Memory B cell (primary cell): ENCODE measurements at regions not wholly inside any gene's neighbourhood (a gene's known extent, or its start where the extent isn't known, plus 50 kb on each side); places are given as distances from the start of the nearest gene placed in this dataset.

Experiments used
- ATAC-seq: fragments of 150-1000 bp; cut with Tn5 transposase; 2 replicates; pipeline ENCODE4 v1.10.0; 2021; ENCODE audit warnings: low read depth, mild to moderate bottlenecking, moderate library complexity
- DNase-seq, 2 donors: peaks; one replicate each; pipeline ENCODE4 v3.0.0; 2022; ENCODE audit warnings: low spot score in 2 of 2
- H3K27ac Mint-ChIP-seq: one replicate; pipeline ENCODE4 v1.8.0; 2022; ENCODE audit warnings: mild to moderate bottlenecking, moderate library complexity, mixed read lengths
- H3K27me3 Mint-ChIP-seq: one replicate; pipeline ENCODE4 v1.8.0; 2022; ENCODE audit warnings: mixed read lengths
- H3K36me3 Mint-ChIP-seq: one replicate; pipeline ENCODE4 v1.8.0; 2022; ENCODE audit warnings: mild to moderate bottlenecking, mixed read lengths
- H3K4me1 Mint-ChIP-seq: one replicate; pipeline ENCODE4 v1.8.0; 2022; ENCODE audit warnings: mixed read lengths
- H3K4me3 Mint-ChIP-seq: one replicate; pipeline ENCODE4 v1.8.0; 2022; ENCODE audit warnings: mild to moderate bottlenecking, moderate library complexity, mixed read lengths
- H3K9me3 Mint-ChIP-seq: one replicate; pipeline ENCODE4 v1.8.0; 2022; ENCODE audit warnings: mixed read lengths

GRCh38 chr10:26380815-26381214, 57.3 kb upstream of the APBB1IP start:
- no peak for DNase-seq

GRCh38 chr10:26381986-26382385, 56.2 kb upstream of the APBB1IP start:
- no peak for ATAC-seq
- no peaks in the 10 kb centered on the region for H3K36me3 Mint-ChIP-seq
- H3K4me1 Mint-ChIP-seq: no peaks in the 10 kb centered on the region
- H3K4me3 Mint-ChIP-seq: no peak overlapping the region
- no peaks in the 10 kb centered on the region for H3K27me3 Mint-ChIP-seq
- H3K9me3 Mint-ChIP-seq: no peaks in the 10 kb centered on the region
- no peak overlapping the region for H3K27ac Mint-ChIP-seq
- no peak for DNase-seq

More at GRCh38 chr10:26380815-26381214, 57.3 kb upstream of the APBB1IP start:
- no peaks in the 10 kb centered on the region for H3K4me1 Mint-ChIP-seq
- H3K9me3 Mint-ChIP-seq: no peaks in the 10 kb centered on the region
- ATAC-seq: no peak
- H3K36me3 Mint-ChIP-seq: no peaks in the 10 kb centered on the region
- no peak overlapping the region for H3K27ac Mint-ChIP-seq
- H3K4me3 Mint-ChIP-seq: no peak overlapping the region
- no peaks in the 10 kb centered on the region for H3K27me3 Mint-ChIP-seq

DNA sequence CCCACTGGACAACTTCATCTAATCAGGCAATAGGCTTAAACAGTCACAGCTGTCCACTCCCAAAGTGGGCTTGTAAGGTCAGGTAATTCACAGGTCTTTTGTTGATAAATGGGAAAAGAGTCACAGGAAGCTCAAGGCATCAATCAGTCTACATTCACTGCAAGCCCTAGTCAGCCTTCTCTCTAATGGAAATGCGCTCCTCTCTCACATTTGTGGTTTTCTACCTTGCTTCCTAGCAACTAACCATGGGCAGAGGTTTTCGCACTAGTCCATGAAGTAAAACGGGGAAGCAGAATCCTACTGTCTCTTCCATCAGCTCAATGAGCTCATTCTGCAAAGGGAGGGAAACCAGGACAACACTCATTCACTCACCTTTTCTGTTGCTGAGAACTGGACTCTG, 53.5 kb upstream of the APBB1IP start:
- peaks cover 2% of the 10 kb centered on the region for H3K9me3 Mint-ChIP-seq

GRCh38 chr10:26385443-26385842, 52.7 kb upstream of the APBB1IP start:
- no peaks in the 10 kb centered on the region for H3K4me1 Mint-ChIP-seq
- ATAC-seq (no peak), DNase-seq (no peak)
- no peak overlapping the region for H3K27ac Mint-ChIP-seq
- peaks cover 5% of the 10 kb centered on the region for H3K27me3 Mint-ChIP-seq
- no peak overlapping the region for H3K4me3 Mint-ChIP-seq
- H3K9me3 Mint-ChIP-seq: peaks cover 4% of the 10 kb centered on the region
- H3K36me3 Mint-ChIP-seq: peaks cover 3% of the 10 kb centered on the region

More for the DNA sequence above, 53.5 kb upstream of the APBB1IP start:
- Mint-ChIP-seq H3K4me1 (no peaks in the 10 kb centered on the region), H3K4me3 (no peak overlapping the region), H3K27me3 (peaks cover 2% of the 10 kb centered on the region), H3K27ac (no peak overlapping the region), H3K36me3 (peaks cover 2% of the 10 kb centered on the region)
- DNase-seq (no peak), ATAC-seq (no peak)

DNA sequence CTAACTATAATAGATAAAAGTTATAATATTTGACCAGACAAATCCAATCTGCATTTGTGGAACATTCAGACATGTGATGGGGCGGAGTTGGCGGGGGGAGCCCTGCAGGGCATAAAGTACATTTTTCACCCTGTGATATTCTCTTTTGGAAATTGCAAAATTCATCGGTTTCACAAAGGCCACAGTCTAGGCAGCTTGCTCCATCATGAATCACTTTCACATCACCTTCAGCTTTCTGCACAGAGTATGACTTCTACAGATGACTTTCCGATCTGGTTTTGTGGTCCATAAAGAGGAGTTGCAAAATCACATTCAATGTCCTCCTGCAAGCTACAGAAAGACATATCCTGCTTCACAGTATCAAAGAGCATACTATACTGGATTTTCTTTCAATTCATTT, 51.4 kb upstream of the APBB1IP start:
- H3K4me1 Mint-ChIP-seq: no peaks in the 10 kb centered on the region
- H3K4me3 Mint-ChIP-seq: no peak overlapping the region
- peaks cover 4% of the 10 kb centered on the region for H3K9me3 Mint-ChIP-seq
- ATAC-seq (no peak), DNase-seq (no peak)
- peaks cover 3% of the 10 kb centered on the region for H3K36me3 Mint-ChIP-seq
- H3K27ac Mint-ChIP-seq: no peak overlapping the region
- H3K27me3 Mint-ChIP-seq: peaks cover 5% of the 10 kb centered on the region
